Astrocyte of the cerebellum (primary cell): ENCODE measurements at regions not wholly inside any gene's neighbourhood (a gene's known extent, or its start where the extent isn't known, plus 50 kb on each side); places are given as distances from the start of the nearest gene placed in this dataset.
"Not testable (repeated sequence)": the region's sequence is repeated elsewhere in the genome, so short reads cannot be mapped to it uniquely, and the experiment has no call there.

Experiments
- DNase-seq: peaks from one replicate; pipeline ENCODE4 v3.0.0-alpha.2; 2011; ENCODE audit warnings: low read depth
- H3K4me3 ChIP-seq: 2 replicates; pipeline ENCODE4 v1.5.1; 2011; ENCODE audit warnings: mild to moderate bottlenecking, low read depth, low read length, moderate library complexity
- CTCF ChIP-seq: IDR thresholded peaks from 2 replicates; pipeline ENCODE4 v1.5.1; 2012; ENCODE audit warnings: low read length, low read depth, moderate library complexity, mild to moderate bottlenecking; ENCODE audit errors: missing control alignments
- in situ Hi-C: cut with HindIII; loops from 2 replicates; pipeline ENCODE4 v1.10.0; 2017; ENCODE audit warnings: low sequenced_read_pairs

- no peak for TF ChIP-seq CTCF
- no peak overlapping the region for H3K4me3 ChIP-seq
- DNase-seq, result no peak
- in situ Hi-C loops, result no loop called here
Measured at GRCh38 chr10:131577178-131577555, 265.6 kb upstream of the TCERG1L start.

DNA sequence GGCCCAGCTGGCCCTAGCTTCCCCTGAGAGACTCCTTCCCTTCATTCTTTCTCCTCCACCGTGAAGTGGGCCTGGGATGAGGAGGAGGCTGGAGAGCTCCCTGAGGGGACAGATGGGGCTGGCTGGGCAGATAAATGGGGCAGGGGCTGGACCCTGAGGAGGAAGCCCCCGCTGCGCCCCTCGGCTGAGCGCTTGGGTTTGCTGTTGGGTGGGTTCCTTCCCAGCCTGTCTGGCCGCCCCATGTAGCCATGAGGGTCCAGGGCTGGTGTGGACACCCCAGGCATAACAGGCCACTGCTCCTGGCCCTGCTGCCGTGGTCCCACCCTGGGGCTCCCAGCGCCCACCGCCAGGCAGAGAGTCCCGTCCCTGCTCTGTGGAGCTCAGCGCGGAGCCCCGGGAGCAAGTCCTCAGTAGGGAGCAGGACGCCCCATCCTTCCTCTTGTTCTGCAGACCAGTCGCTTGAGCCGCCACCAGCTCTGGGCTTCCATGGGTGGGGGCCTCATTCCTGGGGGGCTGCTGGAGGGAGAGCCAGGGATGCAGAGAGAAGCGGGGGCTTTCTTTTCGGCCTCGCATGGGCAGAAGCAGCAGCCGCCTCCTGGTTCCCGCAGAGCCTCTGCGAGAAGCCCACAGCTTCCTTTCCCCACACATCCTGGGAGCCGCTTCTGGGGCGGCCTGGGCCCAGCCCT lies 266.4 kb upstream of the TCERG1L start:
- in situ Hi-C loops, result no loop called here
- no peak overlapping the region for H3K4me3 ChIP-seq
- no peak for DNase-seq
- no peak for TF ChIP-seq CTCF

DNA sequence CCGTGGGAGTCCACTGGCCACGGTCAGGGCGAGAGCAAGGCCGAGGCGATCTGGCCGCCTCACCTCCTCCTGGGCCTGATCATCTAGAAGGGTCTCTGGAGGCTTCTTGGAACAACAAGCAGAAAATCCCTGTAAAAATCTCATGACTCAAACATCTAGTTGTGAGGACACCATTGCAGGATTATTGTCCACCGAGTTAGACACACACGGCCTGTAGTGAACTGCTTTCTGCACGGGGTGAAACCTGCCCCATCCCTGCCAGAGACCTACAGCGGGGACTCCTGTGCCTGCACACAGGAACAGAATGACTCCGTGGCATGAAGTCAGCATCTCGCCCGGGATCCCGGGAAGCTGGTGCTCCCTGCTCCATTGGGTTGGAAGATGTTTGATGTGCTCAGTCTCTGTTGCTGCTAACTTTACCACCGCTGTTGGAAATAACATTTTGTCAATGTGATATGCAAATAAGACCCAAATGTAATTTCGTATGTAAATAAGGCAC lies 267.0 kb upstream of the TCERG1L start:
- in situ Hi-C loops, result no loop called here

DNA sequence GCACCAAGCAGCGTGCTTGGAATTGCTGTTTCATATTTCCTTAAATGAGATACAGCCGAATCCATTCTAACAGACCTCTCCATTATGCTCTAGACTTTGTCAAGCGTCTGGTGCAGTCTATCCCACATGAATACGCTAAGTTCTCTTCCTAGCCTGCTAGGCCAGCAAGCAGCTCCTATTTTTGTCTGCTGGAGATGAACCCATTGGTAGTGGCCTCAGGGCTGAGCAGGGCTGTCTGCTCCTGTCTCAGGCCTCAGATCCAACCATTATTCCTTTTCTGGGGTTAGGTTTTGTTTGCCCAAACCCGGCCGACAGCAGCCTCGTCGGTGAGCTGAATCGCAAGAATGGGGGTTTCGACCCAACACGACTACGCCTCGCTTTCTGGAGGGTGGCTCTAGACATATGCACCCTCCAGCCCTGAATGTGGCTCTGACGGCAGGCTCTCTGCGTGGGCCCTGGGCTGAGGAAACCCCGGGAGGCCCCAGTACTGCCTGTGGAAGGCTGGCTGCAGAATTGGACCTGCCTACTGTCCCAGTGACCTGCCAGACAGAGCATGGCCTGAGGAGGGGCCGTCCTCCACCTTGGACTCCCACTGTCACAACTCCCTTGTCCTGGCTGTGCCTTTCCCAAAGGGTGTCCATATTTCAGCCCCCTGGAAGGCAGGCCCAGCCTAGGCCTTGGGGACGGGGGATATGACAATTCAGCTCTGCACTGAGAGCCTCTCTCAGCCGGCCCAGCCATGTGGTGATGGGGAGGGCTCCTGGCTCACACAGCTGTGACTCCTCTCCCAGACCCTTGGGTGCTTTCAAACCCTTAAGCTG lies 267.9 kb upstream of the TCERG1L start:
- no peak overlapping the region for H3K4me3 ChIP-seq
- no peak for DNase-seq
- TF ChIP-seq CTCF, result no peak
- in situ Hi-C loops, result no loop called here

More for the DNA sequence above, 267.0 kb upstream of the TCERG1L start:
- no peak for DNase-seq
- H3K4me3 ChIP-seq, result no peak overlapping the region
- TF ChIP-seq CTCF, result no peak

DNA sequence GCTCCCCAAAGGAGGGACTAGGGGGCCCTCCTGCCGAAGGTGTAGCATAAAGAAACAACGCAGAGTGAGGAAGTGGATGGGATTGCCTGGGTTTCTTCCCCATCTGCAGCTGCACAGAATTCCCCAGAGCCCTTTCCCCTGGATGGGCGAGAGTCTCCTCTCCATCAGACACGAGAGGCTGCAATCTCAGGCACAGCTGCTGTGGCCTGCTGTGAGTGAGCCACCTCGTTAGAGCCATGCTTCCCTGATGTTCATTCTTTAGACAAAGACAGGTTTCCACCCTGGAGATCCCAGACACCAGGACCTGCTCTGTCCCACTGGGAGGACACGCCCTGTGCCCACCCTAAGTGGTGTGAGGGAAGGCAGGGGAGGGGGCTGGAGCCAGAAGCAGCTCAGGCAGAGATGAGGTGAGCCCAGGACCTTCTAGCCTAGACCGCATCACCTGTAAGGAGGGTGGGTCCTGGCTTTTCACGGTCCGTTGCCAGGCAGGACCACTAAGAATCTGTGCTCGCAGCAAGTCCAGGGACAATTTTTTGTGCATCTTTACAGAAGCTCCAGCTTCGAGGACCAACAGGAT lies 268.6 kb upstream of the TCERG1L start:
- no peak overlapping the region for H3K4me3 ChIP-seq
- no peak for DNase-seq
- in situ Hi-C loops, result no loop called here
- no peak for TF ChIP-seq CTCF

DNA sequence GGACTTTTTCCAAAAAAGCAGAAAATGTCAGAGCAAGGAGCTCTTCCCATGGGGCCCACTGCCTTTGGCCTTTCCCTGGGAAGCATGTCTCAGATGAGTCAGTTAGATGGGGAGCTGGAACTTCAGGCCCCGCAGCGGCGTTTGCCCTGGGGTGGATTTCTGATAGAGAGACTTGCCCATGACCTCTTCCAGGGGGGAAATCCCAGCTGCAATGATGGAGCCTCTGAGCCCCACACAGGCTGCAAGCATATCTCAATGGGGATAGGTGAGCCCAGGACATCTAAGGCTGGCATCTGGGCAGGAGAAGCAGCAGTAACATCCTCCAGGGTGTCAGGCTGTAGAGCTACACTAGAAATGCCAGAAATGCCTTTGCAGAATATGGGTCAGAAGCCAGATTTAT lies 269.2 kb upstream of the TCERG1L start:
- DNase-seq, result no peak
- no peak overlapping the region for H3K4me3 ChIP-seq
- in situ Hi-C loops, result no loop called here
- no peak for TF ChIP-seq CTCF

DNA sequence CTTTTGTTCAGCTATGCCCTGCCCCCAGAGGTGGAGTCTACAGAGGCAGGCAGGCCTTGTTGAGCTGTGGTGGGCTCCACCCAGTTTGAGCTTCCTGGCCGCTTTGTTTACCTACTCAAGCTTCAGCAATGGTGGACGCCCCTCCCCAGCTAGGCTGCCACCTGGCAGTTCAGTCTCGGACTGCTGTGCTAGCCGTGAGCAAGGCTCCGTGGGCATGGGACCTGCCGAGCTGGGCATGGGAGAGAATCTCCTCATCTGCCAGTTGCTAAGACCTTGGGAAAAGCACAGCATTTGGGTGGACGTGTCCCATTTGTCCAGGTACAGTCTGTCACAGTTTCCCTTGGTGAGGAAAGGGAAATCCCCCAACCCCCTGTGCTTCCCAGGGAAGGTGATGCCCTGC lies 270.0 kb upstream of the TCERG1L start:
- H3K4me3 ChIP-seq, in situ Hi-C loops, DNase-seq: not testable (repeated sequence)
